ENCODE measurements at regions not wholly inside any gene's neighbourhood (a gene's known extent, or its start where the extent isn't known, plus 50 kb on each side); places are given as distances from the start of the nearest gene placed in this dataset.

DNA sequence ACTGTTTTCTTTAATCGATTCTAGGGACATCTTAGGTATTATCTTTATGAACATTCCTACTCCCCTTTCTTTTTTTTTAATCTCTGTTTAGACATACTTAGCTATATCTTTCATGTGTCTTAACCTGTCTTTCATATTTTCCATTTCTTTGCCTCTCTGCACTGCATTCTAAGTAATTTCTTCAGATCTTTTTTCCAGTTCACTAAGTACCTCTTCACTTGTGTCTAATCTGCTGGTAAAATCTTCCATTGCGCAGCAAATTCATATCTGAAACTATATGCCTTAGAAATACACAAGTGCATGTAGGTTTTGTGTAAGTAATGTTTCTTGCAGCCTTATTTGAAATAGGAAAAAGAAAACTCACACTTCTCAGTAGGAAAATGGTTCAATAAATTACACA lies 165.4 kb upstream of the BTBD3 start:
- in situ Hi-C loops (cut with HindIII; ENCODE audit: low sequenced_read_pairs): no loop called here
- no peak for DNase-seq (ENCODE audit: low read depth)
- no peak overlapping the region for H3K4me3 ChIP-seq (ENCODE audit: low read depth, low read length)
- TF ChIP-seq, protein P1, sequence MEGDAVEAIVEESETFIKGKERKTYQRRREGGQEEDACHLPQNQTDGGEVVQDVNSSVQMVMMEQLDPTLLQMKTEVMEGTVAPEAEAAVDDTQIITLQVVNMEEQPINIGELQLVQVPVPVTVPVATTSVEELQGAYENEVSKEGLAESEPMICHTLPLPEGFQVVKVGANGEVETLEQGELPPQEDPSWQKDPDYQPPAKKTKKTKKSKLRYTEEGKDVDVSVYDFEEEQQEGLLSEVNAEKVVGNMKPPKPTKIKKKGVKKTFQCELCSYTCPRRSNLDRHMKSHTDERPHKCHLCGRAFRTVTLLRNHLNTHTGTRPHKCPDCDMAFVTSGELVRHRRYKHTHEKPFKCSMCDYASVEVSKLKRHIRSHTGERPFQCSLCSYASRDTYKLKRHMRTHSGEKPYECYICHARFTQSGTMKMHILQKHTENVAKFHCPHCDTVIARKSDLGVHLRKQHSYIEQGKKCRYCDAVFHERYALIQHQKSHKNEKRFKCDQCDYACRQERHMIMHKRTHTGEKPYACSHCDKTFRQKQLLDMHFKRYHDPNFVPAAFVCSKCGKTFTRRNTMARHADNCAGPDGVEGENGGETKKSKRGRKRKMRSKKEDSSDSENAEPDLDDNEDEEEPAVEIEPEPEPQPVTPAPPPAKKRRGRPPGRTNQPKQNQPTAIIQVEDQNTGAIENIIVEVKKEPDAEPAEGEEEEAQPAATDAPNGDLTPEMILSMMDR (IDR thresholded peaks at IDR 0.05; ENCODE audit: low read depth, low read length, missing control alignments): no peak

DNA sequence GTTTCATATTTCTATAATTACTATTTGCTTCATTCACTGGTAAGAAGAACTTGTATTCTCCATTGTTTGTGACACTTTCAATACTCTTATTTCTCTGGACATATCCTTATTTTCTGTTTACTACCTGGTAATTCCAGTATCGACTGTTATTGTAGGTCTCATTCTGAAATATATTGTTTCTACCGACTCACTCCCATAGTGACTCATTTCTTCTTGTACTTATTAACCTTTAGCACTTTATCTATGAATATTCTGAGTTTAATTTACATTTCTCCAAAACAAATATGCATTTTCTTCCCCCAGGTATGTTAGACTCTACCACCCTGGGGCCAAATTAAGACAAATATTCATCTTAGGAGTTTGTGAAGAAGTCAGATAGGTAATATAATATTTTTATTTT lies 164.5 kb upstream of the BTBD3 start:
- in situ Hi-C loops (cut with HindIII; ENCODE audit: low sequenced_read_pairs): no loop called here
- TF ChIP-seq, protein P1 (IDR thresholded peaks at IDR 0.05; ENCODE audit: low read depth, low read length, missing control alignments): no peak

DNA sequence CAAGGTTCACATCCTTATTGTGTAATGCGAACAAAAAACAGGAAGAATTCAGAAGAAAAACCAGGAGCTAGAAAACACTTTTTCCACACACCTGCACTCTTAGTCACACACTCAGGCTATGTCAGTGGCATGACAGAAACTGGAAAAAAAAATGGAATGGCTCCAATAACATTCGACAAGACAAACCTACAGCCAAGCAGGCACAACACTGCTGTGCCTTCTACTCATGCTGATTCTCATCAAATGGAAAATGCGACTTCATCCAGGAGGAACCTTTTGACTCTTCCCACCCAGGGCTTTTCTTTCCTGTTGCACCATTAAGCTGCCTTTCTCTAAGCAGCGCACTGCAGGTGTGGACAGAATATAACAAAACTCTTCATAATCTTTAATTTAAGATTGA lies 163.2 kb upstream of the BTBD3 start:
- TF ChIP-seq, protein P1 (IDR thresholded peaks at IDR 0.05; ENCODE audit: low read depth, low read length, missing control alignments): no peak
- DNase-seq (ENCODE audit: low read depth): no peak
- in situ Hi-C loops (cut with HindIII; ENCODE audit: low sequenced_read_pairs): no loop called here
- no peak overlapping the region for H3K4me3 ChIP-seq (ENCODE audit: low read depth, low read length)

More for the DNA sequence above, 164.5 kb upstream of the BTBD3 start:
- no peak for DNase-seq (ENCODE audit: low read depth)
- no peak overlapping the region for H3K4me3 ChIP-seq (ENCODE audit: low read depth, low read length)

DNA sequence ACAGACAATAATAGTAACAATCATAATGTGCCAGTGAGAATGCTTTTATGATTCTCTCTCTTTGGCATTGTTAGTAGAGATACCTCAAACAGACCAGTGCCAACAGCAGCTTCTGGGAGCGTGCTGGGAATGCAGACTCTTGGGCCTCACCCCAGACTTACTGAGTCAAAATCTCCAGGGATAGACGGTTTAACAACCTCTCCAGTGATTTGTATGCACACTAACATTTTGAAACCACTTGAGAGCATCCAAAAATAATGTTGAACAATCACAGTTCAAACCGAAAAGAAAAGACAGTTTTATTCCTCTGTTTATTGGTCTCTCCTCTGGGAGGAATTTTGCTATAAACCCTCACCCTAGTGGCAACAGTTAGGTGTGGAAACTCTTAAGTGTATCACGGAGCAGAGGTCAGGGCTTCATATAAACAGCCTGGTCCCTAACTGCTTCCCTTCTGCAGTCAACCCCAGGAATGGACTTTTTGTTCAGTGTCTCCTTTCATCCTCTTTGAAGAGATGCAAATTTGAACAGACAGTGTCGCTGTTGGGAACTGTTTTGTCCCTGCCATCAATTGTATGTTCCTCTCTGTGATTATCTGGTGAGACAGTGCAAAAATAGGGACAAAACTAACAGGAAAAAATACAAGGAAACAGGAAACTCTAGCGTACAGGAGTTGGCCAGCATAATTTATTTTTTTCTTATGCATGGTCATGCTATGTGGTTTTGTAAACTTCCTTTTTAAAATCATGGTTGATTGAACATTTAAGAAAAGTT lies 162.4 kb upstream of the BTBD3 start:
- TF ChIP-seq, protein P1 (IDR thresholded peaks at IDR 0.05; ENCODE audit: low read depth, low read length, missing control alignments): no peak
- peak; percentile 11 for DNase-seq (ENCODE audit: low read depth)
- in situ Hi-C loops (cut with HindIII; ENCODE audit: low sequenced_read_pairs): no loop called here
- no peak overlapping the region for H3K4me3 ChIP-seq (ENCODE audit: low read depth, low read length)

DNA sequence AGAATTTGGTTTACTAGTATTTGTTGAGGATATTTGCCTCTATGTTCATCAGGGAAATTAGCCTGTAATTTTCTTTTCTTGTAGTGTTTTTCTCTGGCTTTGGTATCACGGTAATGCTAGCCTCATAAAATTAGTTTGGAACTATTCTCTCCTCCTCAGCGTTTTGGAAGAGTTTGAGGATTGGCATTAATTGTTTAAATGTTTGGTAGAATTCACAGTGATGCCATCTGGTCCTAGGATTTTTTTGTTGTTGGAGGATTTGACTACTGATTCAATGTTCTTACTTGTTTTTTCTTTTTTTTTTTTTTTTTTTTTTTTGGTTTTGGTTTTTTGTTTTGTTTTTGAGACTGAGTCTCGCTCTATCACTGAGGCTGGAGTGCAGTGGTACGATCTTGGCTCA lies 156.2 kb upstream of the BTBD3 start:
- no peak for DNase-seq (ENCODE audit: low read depth)
- no peak overlapping the region for H3K4me3 ChIP-seq (ENCODE audit: low read depth, low read length)
- in situ Hi-C loops (cut with HindIII; ENCODE audit: low sequenced_read_pairs): no loop called here
- TF ChIP-seq, protein P1 (IDR thresholded peaks at IDR 0.05; ENCODE audit: low read depth, low read length, missing control alignments): no peak

DNA sequence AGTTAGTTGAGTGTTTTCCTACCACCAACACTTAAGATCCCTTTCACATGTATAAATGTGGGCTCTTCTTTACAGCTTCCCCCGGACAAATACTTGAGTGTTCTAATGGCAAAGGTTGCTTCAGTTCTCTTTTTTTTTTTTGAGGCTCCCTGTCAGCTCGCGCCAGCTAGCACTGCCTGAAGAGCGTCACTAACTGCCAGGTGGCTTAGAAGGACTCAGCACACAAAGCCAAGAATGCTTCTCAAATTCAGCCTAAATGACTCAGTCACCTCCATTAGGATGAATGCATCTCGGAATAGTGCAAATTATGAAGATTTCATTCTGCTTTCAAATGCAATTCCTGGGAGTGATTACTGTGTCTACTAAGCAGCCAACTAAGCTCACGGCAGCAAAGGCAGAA lies 150.7 kb upstream of the BTBD3 start:
- TF ChIP-seq, protein P1 (IDR thresholded peaks at IDR 0.05; ENCODE audit: low read depth, low read length, missing control alignments): no peak
- DNase-seq (ENCODE audit: low read depth): peak; percentile 4
- in situ Hi-C loops (cut with HindIII; ENCODE audit: low sequenced_read_pairs): no loop called here
- no peak overlapping the region for H3K4me3 ChIP-seq (ENCODE audit: low read depth, low read length)

All from astrocyte of the cerebellum (primary cell).